ENCODE measurements at regions not wholly inside any gene's neighbourhood (a gene's known extent, or its start where the extent isn't known, plus 50 kb on each side); places are given as distances from the start of the nearest gene placed in this dataset.

GRCh38 chr6:81843302-81843701 is 90.8 kb upstream of the TENT5A start:
- ChIA-PET CTCF (no interaction called here), POLR2A (no interaction called here)
- H3K4me3 ChIP-seq (ENCODE audit: low read depth, low read length) = no peak overlapping the region
- no peak for DNase-seq (ENCODE audit: low read depth, low spot score)
- no peak for TF ChIP-seq CTCF (IDR thresholded peaks at IDR 0.05; ENCODE audit: low read depth, low read length)
- H3K27ac ChIP-seq (ENCODE audit: low read depth, low read length) = no peak overlapping the region
- H3K27me3 ChIP-seq (ENCODE audit: control insufficient read depth, insufficient read depth, low read length) = no peaks in the 10 kb centered on the region
- H3K9me3 ChIP-seq (ENCODE audit: control insufficient read depth, insufficient read depth, low read length) = no peaks in the 10 kb centered on the region

GRCh38 chr6:81842254-81842653 is 89.8 kb upstream of the TENT5A start:
- CTCF ChIA-PET = no interaction called here

GRCh38 chr6:81838724-81839426 is 86.4 kb upstream of the TENT5A start:
- Histone ChIP-seq H3K4me3 (ENCODE audit: low read depth, low read length) (no peak overlapping the region), H3K9me3 (ENCODE audit: control insufficient read depth, insufficient read depth, low read length) (no peaks in the 10 kb centered on the region), H3K27ac (ENCODE audit: low read depth, low read length) (no peak overlapping the region), H3K27me3 (ENCODE audit: control insufficient read depth, insufficient read depth, low read length) (no peaks in the 10 kb centered on the region)
- ChIA-PET CTCF (no interaction called here), POLR2A (no interaction called here)
- TF ChIP-seq CTCF (IDR thresholded peaks at IDR 0.05; ENCODE audit: low read depth, low read length) = no peak
- no peak for DNase-seq (ENCODE audit: low read depth, low spot score)

More at GRCh38 chr6:81842254-81842653, 89.8 kb upstream of the TENT5A start:
- Histone ChIP-seq H3K27me3 (ENCODE audit: control insufficient read depth, insufficient read depth, low read length) (no peaks in the 10 kb centered on the region), H3K9me3 (ENCODE audit: control insufficient read depth, insufficient read depth, low read length) (no peaks in the 10 kb centered on the region), H3K4me3 (ENCODE audit: low read depth, low read length) (no peak overlapping the region), H3K27ac (ENCODE audit: low read depth, low read length) (no peak overlapping the region)
- TF ChIP-seq CTCF (IDR thresholded peaks at IDR 0.05; ENCODE audit: low read depth, low read length) = no peak
- no peak for DNase-seq (ENCODE audit: low read depth, low spot score)
- POLR2A ChIA-PET = no interaction called here

- POLR2A ChIA-PET = no interaction called here
- no peak for TF ChIP-seq CTCF (IDR thresholded peaks at IDR 0.05; ENCODE audit: low read depth, low read length)
- Histone ChIP-seq H3K9me3 (ENCODE audit: control insufficient read depth, insufficient read depth, low read length) (no peaks in the 10 kb centered on the region), H3K27ac (ENCODE audit: low read depth, low read length) (no peak overlapping the region), H3K4me3 (ENCODE audit: low read depth, low read length) (no peak overlapping the region), H3K27me3 (ENCODE audit: control insufficient read depth, insufficient read depth, low read length) (no peaks in the 10 kb centered on the region)
- CTCF ChIA-PET = interaction anchor here (1.5 kb wide), 1 partner anchor 17 kb away, joined by 3 read pairs; no protein-coding TSS in a partner anchor
- no peak for DNase-seq (ENCODE audit: low read depth, low spot score)
Observed at GRCh38 chr6:81838031-81838430, 85.5 kb upstream of the TENT5A start.

- H3K9me3 ChIP-seq (ENCODE audit: control insufficient read depth, insufficient read depth, low read length) = no peaks in the 10 kb centered on the region
- no peaks in the 10 kb centered on the region for H3K27me3 ChIP-seq (ENCODE audit: control insufficient read depth, insufficient read depth, low read length)
- ChIA-PET POLR2A (no interaction called here), CTCF (no interaction called here)
- H3K4me3 ChIP-seq (ENCODE audit: low read depth, low read length) = no peak overlapping the region
- no peak overlapping the region for H3K27ac ChIP-seq (ENCODE audit: low read depth, low read length)
- DNase-seq (ENCODE audit: low read depth, low spot score) = peak; percentile 8
- TF ChIP-seq CTCF (IDR thresholded peaks at IDR 0.05; ENCODE audit: low read depth, low read length) = no peak
Observed at GRCh38 chr6:81834141-81834681, 81.7 kb upstream of the TENT5A start.

Measured in AG04450 (cell line).